HG03095 (cell line): ENCODE measurements at regions not wholly inside any gene's neighbourhood (a gene's known extent, or its start where the extent isn't known, plus 50 kb on each side); places are given as distances from the start of the nearest gene placed in this dataset.
A peak's percentile ranks its signal among the peaks of the same experiment; 100 is the strongest.

Source experiments
- ATAC-seq: cut with Tn5 transposase; IDR thresholded peaks from one replicate; pipeline ENCODE4 v1.9.1; 2021; ENCODE audit warnings: moderate library complexity; ENCODE audit not compliant: unreplicated experiment

- no peak for ATAC-seq
Measured at GRCh38 chr6:77403424-77403823, 59.9 kb downstream of the HTR1B start.

DNA sequence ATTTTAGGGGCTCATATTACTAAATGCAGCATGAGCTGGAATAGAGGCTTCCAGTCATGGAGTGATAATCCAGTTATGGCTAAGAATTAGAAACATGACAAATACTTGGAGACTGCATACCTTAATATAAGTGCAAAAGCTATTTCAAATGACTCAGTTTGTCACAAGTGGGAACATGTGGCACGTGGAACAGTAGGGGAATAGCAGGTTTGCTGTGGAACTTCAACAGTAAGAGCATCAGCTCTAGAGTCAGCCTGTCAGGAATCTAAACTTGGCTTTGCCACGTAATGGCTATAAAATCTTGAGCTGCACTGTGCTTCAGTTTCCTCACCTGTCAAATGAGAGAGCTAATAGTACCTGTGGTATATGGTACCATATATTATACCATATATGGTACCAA lies 62.1 kb downstream of the HTR1B start:
- ATAC-seq, result no peak

- no peak for ATAC-seq
Measured at GRCh38 chr6:77397561-77397960, 65.7 kb downstream of the HTR1B start.

DNA sequence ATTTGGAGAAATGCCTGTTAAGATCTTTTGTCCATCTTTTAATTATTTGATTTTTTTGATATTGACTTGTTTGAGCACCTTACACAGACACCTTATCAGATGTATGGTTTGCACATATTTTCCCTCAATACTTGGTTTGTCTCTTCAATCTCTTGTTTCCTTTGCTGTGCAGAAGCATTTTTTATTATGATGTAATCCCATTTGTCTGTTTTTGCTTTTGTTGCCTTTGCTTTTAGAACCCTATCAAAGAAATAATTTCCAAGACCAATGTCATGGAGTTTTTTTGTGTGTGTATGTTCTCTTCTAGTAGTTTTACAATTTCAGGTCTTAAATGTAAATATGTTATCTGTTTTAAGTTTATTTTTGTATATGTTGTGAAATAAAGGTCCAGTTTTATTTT lies 73.9 kb downstream of the HTR1B start:
- ATAC-seq, result no peak

DNA sequence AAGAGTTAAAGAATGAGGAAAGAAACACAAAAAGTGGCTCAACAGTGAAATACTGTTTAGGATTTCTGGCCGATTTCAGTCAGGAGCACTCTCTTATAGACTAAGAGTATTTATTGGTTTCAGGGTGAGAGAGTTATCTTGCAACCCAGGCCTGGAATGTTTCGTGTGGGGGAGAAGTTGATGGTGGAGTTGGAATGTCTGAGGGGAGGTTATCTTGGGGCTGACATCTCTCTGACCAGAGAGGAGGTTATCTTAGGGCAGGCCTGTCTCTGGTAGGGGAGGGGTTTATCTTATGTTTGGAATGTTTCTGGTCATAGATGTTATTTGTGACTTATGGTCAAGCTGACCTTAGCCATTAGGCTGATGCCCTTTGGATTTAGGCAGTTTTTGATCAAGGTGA lies 80.3 kb downstream of the HTR1B start:
- ATAC-seq, result no peak

DNA sequence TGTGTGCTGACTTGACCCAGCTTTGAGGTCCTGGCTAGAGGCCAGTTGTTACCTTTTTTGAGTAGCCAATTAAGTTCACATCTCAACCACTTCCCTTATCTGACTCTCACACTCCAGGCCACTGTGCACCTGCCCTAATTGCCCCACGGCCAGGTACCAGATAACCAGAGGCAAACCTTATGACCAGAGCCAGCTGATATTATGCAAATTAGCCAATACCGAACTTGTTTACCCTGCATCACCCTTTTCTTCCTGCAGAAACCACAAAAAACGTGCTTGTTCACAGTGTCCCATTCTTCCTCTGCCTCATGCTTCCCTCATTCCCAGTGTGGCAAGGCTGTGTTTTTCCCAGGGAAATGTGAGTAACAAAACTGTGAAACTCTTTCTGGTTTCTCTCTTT lies 89.3 kb downstream of the HTR1B start:
- no peak for ATAC-seq

DNA sequence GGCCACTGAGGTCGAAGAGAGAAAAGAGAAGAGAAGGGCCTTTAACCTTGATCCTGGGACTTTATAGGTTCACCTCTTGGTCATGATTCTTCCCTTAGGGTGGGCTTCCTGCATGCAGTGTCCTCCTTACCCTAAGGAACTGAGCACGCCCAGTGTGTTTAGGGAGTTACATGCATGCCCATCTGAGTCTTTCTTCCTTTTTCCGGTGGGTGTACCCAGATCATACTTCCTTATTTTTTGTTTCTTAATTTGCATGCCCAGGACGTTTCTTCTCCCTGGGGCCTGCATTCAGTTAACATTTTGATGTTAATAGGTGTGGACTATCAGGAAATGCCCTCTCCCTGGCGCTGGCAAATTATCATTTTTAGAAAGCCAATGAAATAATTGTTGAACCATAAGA lies 91.5 kb downstream of the HTR1B start:
- ATAC-seq, result no peak

DNA sequence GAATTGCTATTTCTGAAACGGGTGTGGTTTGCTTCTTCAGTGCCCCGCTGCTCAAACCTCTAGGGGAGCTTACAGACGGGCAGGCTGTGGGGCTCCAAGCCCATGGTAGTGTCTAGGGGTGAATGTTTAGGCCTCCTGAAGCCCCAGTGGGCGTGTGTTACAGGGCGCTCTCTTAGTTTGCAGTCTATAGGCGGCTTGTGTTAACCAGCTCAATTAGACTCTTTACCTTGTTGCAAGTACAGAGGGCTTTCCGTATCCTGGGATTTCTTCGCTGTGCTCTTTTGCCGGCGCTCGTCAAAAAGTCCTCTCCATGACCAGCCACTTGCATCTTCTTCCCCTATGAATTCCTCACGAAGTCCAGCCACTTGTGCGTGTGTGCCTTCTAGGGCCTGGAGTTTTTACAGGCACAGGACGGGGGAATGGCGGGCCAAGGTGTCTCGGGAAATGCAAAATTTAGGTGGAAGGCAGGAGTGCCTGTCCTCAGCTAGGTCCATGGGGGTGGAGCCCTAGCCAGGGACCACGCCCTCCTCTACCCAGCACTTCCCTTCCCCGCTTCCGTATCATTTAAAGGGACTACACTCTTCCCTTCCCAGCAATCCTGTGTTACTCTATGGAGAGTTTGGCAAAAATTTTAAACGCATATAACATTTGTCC lies 94.5 kb downstream of the HTR1B start:
- ATAC-seq, result no peak

GRCh38 chr6:77366798-77367197 lies 96.5 kb downstream of the HTR1B start:
- ATAC-seq, result no peak

DNA sequence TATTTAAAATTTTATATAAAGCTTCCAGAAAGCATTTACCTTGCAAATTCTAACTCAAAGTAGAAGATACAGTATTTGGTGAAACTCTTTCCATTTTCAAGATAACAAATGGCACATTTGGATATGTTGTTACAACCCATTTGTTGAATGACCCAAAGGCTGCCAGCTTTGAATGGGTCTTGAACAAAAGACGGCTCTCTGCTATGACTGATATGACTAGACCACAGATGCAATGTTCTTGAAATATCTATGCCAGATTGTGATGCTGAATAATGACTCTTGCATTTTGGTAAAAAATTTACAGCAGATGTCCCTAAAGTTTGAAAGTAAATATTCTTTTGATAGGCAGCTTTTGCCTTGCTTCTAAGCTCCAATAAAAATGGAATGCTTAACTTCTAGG lies 99.6 kb downstream of the HTR1B start:
- ATAC-seq, result no peak

- no peak for ATAC-seq
Measured at GRCh38 chr6:77362055-77362454, 101.2 kb downstream of the HTR1B start.

DNA sequence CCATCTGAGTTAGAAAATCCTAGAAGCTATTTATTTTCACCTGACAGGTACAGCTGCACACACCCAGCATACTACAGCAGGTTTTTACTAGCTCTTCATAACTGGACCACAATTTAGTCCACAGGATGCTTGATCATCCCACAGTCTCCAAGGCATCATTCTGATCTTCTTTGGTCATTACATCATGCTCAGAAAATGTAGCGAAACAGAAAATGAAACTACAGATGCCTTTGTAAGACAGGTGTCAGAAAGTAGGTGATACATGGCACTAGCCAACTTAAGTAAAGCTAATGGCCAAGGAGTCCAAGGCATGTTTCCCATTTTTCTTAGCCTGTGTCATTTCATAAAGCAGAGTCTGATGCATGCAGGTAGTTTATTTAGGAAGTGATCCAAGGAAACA lies 102.3 kb downstream of the HTR1B start:
- peak; percentile 55 for ATAC-seq

GRCh38 chr6:77356821-77357220 lies 106.5 kb downstream of the HTR1B start:
- no peak for ATAC-seq

DNA sequence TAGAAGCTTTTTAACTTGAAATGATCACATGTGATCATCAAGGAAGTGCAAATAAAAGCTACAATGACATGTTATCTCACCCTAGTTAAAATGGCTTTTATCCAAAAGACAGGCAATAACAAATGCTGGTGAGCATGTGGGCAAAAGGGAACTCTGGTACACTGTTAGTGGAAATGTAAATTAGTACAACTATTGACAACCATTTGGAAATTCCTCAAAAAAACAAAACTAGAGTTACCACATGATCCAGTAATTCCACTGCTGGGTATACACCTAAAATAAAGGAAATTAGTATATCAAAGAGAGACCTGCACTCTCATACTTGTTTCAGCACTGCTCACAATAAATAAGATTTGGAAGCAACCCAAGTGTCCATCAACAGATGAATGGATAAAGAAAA lies 108.7 kb downstream of the HTR1B start:
- no peak for ATAC-seq

DNA sequence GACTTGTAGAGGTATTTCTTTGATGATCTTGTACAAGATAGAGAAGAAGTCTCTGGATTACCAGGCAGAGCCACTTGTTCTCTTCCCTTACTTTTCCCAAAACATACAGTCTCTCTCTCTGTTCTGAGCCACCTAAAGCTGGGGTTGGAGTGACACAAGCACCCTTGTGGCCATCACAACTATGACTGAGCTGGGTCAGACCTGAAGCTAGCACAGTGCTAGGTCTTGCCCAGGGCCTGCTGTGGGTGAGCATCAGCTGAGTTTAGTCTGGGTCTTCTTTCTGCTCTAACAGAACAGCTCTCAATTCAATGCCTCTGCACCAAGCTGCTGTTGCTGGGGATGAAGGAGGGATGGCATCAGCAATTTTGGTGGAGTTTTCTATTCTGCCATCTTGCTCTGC lies 110.2 kb downstream of the HTR1B start:
- ATAC-seq, result no peak

GRCh38 chr6:77341058-77341986 lies 122.0 kb downstream of the HTR1B start:
- no peak for ATAC-seq

DNA sequence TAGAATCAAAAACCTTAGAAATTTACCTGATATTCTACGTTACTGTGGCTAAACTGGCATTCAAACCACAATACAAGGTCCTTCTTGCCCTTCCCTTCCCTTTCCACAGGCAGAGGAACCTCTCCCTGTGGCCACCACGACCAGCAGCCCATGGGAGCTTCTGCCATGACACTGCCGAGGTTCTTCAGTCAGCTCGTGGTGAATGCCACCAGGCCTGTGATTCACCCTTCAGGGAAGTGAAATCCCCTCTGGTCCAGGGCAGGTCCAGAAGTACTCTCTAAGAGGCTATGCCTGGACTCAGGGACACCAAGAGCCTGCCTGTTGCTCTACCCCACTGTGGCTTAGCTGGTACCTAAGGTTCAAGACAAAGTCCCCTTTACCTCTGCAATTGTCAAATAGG lies 123.0 kb downstream of the HTR1B start:
- ATAC-seq, result no peak

DNA sequence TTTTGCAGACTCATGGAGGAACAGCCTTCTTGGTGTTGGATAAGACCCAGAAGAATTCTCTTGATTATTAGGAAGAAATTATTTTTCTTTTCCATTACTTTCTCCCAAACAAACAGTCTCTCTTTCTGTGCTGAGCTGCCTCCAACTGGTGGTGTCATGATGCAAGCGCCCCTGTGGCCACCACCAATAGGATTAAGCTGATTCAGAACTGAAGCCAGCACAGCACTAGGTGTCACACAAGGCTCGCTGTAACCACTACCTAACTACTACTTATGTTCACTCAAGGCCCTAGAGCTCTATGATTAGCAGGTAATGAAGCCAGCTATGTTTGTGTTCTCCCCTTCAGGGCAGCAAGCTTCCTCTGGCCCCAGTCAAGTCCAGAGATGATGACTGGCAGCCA lies 123.4 kb downstream of the HTR1B start:
- ATAC-seq, result no peak

GRCh38 chr6:77337392-77337791 lies 125.9 kb downstream of the HTR1B start:
- no peak for ATAC-seq

DNA sequence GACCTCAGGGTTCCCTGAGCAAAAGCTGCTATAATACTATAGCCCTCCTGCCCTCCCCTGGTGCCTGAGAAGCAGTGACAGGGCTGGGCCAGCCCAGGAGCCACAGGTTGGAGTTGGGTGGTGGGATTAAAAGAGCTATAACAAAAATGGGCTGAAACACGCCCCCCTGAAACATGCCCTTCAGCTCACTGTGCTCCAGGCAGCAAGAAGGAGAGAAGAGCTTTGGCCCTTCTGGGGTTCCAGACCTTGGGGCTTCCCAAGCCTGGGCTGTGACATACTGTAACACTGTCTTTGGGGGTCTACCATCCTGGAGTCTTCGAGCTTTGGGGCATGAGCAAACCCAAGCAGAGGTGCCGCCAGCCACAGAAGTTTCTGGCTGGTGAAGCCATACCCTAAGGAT lies 129.2 kb downstream of the HTR1B start:
- no peak for ATAC-seq

GRCh38 chr6:77332915-77333623 lies 130.2 kb downstream of the HTR1B start:
- ATAC-seq, result no peak

DNA sequence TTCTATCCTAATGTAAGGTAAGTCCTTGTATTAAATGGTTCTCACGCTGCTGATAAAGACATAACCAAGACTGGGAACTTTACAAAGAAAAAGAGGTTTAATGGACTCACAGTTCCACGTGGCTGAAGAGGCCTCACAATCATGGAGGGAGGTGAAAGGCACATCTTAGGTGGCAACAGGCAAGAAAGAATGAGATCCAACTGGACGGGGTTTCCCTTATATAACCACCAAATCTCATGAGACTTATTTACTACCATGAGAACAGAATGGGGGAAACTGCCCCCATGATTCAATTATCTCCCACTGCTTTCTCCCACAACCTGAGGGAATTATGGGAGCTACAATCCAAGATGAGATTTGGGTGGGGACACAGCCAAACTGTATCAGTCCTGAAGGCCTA lies 136.6 kb downstream of the HTR1B start:
- no peak for ATAC-seq
